ENCODE measurements at regions not wholly inside any gene's neighbourhood (a gene's known extent, or its start where the extent isn't known, plus 50 kb on each side); places are given as distances from the start of the nearest gene placed in this dataset.
"Not testable (repeated sequence)": the region's sequence is repeated elsewhere in the genome, so short reads cannot be mapped to it uniquely, and the experiment has no call there.

DNA sequence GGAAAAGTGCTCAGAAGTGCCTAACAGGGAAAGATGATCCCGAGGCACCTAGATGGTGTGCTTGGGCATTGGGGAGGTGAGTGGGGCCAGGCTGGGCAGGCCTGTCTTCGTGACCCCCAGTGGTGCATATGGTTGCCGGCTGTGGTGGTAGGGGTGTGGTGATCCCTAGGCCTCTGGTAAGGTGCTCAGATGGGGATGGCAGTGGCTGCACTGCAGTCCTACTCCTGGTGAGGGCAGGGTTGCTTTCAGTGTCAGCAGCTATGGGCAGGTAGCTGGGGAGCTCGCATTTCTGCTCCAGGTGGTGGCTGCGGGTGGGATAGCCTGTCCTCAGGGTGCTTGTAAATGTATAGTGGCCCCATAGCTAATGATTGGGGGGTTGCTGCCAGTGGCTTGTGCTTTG, 154.0 kb downstream of the RAMP3 start:
- intact Hi-C loops (cut with micrococcal nuclease; ENCODE audit: unreplicated experiment): no loop called here
- H3K36me3 ChIP-seq (ENCODE audit: control insufficient read depth, insufficient read depth, low read length): no peaks in the 10 kb centered on the region
- DNase-seq: no peak
- CTCF ChIA-PET: no interaction called here
- H3K9me3 ChIP-seq: peaks cover 11% of the 10 kb centered on the region
- POLR2A ChIA-PET: no interaction called here
- Mint-ChIP-seq H3K4me3 (ENCODE audit: unreplicated experiment) (no peak overlapping the region), H3K27ac (ENCODE audit: unreplicated experiment) (no peak overlapping the region), H3K36me3 (ENCODE audit: insufficient read depth, unreplicated experiment) (no peaks in the 10 kb centered on the region), H3K9me3 (ENCODE audit: unreplicated experiment) (peaks cover 12% of the 10 kb centered on the region), H3K27me3 (ENCODE audit: insufficient read depth, unreplicated experiment) (peaks cover 2% of the 10 kb centered on the region), H3K4me1 (ENCODE audit: low read depth, unreplicated experiment) (no peaks in the 10 kb centered on the region)
- BruUV-seq (replicated peaks): no TSS peak
- no peak overlapping the region for H3K4me3 ChIP-seq (ENCODE audit: low read depth, low read length)
- no peaks in the 10 kb centered on the region for H3K4me1 ChIP-seq
- H3K27me3 ChIP-seq (replicated peaks; ENCODE audit: control insufficient read depth, insufficient read depth, low read length): no peaks in the 10 kb centered on the region
- TF ChIP-seq, protein P1, sequence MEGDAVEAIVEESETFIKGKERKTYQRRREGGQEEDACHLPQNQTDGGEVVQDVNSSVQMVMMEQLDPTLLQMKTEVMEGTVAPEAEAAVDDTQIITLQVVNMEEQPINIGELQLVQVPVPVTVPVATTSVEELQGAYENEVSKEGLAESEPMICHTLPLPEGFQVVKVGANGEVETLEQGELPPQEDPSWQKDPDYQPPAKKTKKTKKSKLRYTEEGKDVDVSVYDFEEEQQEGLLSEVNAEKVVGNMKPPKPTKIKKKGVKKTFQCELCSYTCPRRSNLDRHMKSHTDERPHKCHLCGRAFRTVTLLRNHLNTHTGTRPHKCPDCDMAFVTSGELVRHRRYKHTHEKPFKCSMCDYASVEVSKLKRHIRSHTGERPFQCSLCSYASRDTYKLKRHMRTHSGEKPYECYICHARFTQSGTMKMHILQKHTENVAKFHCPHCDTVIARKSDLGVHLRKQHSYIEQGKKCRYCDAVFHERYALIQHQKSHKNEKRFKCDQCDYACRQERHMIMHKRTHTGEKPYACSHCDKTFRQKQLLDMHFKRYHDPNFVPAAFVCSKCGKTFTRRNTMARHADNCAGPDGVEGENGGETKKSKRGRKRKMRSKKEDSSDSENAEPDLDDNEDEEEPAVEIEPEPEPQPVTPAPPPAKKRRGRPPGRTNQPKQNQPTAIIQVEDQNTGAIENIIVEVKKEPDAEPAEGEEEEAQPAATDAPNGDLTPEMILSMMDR (IDR thresholded peaks at IDR 0.05; ENCODE audit: insufficient read depth in 1 of 2, low read depth in 1 of 2, low read length in 1 of 2, severe bottlenecking in 1 of 2, unreplicated experiment in 1 of 2): no peak

DNA sequence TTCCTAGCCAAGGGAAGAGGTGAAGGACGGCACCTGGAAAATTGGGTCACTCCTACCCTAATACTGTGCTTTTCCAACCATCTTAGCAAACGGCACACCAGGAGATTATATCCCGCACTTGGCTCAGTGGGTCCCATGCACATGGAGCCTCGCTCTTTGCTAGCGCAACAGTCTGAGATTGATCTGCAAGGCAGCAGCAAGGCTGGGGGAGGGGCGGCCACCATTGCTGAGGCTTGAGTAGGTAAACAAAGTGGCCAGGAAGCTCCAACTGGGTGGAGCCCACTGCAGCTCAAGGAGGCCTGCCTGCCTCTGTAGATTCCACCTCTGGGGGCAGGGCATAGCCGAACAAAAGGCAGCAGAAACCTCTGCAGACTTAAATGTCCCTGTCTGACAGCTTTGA, 157.9 kb downstream of the RAMP3 start:
- BruUV-seq (replicated peaks); intact Hi-C loops (cut with micrococcal nuclease; ENCODE audit: unreplicated experiment): not testable (repeated sequence)
- H3K9me3 ChIP-seq: peaks cover 11% of the 10 kb centered on the region

DNA sequence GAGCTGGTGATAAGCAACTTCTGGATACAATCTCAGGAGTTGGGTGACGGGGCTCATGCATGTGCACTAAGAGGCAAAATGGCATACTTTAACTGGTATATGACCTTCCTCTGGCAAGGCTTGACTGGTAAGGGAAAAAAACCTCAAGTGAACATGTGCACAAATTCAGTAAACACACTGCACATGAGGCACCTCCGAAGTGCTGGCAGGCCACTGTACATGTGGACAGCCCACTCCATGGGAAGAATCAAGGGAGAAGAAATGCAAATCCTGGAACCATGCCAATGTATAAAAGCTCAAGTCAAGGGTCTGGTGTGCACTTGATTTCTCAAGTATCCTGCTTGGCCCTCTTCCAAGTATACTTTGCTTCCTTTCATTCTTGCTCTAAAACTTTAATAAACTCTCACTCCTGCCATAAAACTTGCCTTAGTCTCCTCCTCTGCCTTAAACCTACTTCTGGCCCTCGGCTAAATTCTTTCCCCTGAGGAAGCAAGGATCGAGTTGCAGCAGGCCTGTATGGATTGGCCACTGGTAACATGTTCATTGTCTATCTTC, 167.2 kb downstream of the RAMP3 start:
- H3K4me3 ChIP-seq (ENCODE audit: low read depth, low read length): no peak overlapping the region
- Mint-ChIP-seq H3K4me1 (ENCODE audit: low read depth, unreplicated experiment) (no peaks in the 10 kb centered on the region), H3K4me3 (ENCODE audit: unreplicated experiment) (no peak overlapping the region), H3K9me3 (ENCODE audit: unreplicated experiment) (no peaks in the 10 kb centered on the region), H3K36me3 (ENCODE audit: insufficient read depth, unreplicated experiment) (no peaks in the 10 kb centered on the region), H3K27ac (ENCODE audit: unreplicated experiment) (no peak overlapping the region), H3K27me3 (ENCODE audit: insufficient read depth, unreplicated experiment) (no peaks in the 10 kb centered on the region)
- no TSS peak for BruUV-seq (replicated peaks)
- H3K4me1 ChIP-seq: no peaks in the 10 kb centered on the region
- DNase-seq: no peak
- POLR2A ChIA-PET: no interaction called here
- no peaks in the 10 kb centered on the region for H3K27me3 ChIP-seq (replicated peaks; ENCODE audit: control insufficient read depth, insufficient read depth, low read length)
- H3K36me3 ChIP-seq (ENCODE audit: control insufficient read depth, insufficient read depth, low read length): no peaks in the 10 kb centered on the region
- no peaks in the 10 kb centered on the region for H3K9me3 ChIP-seq
- TF ChIP-seq, protein P1 (IDR thresholded peaks at IDR 0.05; ENCODE audit: insufficient read depth in 1 of 2, low read depth in 1 of 2, low read length in 1 of 2, severe bottlenecking in 1 of 2, unreplicated experiment in 1 of 2): no peak
- CTCF ChIA-PET: no interaction called here
- intact Hi-C loops (cut with micrococcal nuclease; ENCODE audit: unreplicated experiment): no loop called here

More for the DNA sequence above, 157.9 kb downstream of the RAMP3 start:
- H3K27ac Mint-ChIP-seq (ENCODE audit: unreplicated experiment); DNase-seq; H3K4me1 ChIP-seq; H3K36me3 Mint-ChIP-seq (ENCODE audit: insufficient read depth, unreplicated experiment); H3K9me3 Mint-ChIP-seq (ENCODE audit: unreplicated experiment); H3K4me1 Mint-ChIP-seq (ENCODE audit: low read depth, unreplicated experiment); CTCF ChIA-PET; H3K27me3 Mint-ChIP-seq (ENCODE audit: insufficient read depth, unreplicated experiment); POLR2A ChIA-PET; H3K36me3 ChIP-seq (ENCODE audit: control insufficient read depth, insufficient read depth, low read length); H3K4me3 ChIP-seq (ENCODE audit: low read depth, low read length); H3K4me3 Mint-ChIP-seq (ENCODE audit: unreplicated experiment); H3K27me3 ChIP-seq (replicated peaks; ENCODE audit: control insufficient read depth, insufficient read depth, low read length): not testable (repeated sequence)

DNA sequence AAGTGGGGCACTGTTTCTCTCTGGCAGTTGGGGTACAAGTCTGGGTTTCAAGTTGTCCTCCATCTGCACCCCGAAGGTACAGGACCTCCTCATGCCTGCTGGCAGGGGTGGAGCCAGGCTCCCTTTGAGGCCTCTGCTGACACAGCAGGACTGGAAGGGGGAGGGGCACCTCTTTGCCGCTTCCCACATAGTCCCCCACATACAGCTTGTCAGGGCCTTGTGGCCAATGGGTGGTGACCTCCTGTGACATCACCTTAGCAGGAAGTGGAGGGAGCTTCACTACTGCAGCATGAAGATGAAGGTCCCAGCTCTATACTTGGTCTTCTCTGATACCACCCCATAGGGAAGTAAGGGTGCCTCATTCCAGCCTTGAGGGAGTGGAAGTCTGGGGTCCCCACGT, 167.8 kb downstream of the RAMP3 start:
- Histone ChIP-seq H3K9me3 (no peaks in the 10 kb centered on the region), H3K4me3 (ENCODE audit: low read depth, low read length) (no peak overlapping the region), H3K27me3 (replicated peaks; ENCODE audit: control insufficient read depth, insufficient read depth, low read length) (no peaks in the 10 kb centered on the region), H3K4me1 (no peaks in the 10 kb centered on the region), H3K36me3 (ENCODE audit: control insufficient read depth, insufficient read depth, low read length) (no peaks in the 10 kb centered on the region)
- BruUV-seq (replicated peaks): no TSS peak
- Mint-ChIP-seq H3K9me3 (ENCODE audit: unreplicated experiment) (no peaks in the 10 kb centered on the region), H3K4me1 (ENCODE audit: low read depth, unreplicated experiment) (no peaks in the 10 kb centered on the region), H3K27ac (ENCODE audit: unreplicated experiment) (no peak overlapping the region), H3K36me3 (ENCODE audit: insufficient read depth, unreplicated experiment) (no peaks in the 10 kb centered on the region), H3K4me3 (ENCODE audit: unreplicated experiment) (no peak overlapping the region), H3K27me3 (ENCODE audit: insufficient read depth, unreplicated experiment) (no peaks in the 10 kb centered on the region)
- ChIA-PET POLR2A (no interaction called here), CTCF (no interaction called here)
- no peak for DNase-seq
- intact Hi-C loops (cut with micrococcal nuclease; ENCODE audit: unreplicated experiment): no loop called here
- TF ChIP-seq, protein P1 (IDR thresholded peaks at IDR 0.05; ENCODE audit: insufficient read depth in 1 of 2, low read depth in 1 of 2, low read length in 1 of 2, severe bottlenecking in 1 of 2, unreplicated experiment in 1 of 2): no peak

All from Caco-2 (cell line).